IMR-90 (cell line): ENCODE measurements at regions not wholly inside any gene's neighbourhood (a gene's known extent, or its start where the extent isn't known, plus 50 kb on each side); places are given as distances from the start of the nearest gene placed in this dataset.

Source experiments
- ATAC-seq: fragments of 200-7000 bp; cut with Tn5 transposase; 2 replicates; pipeline ENCODE4 v1.9.1; 2020; ENCODE audit warnings: low read depth, mild to moderate bottlenecking, moderate library complexity
- BruUV-seq: library from RNA; stranded (reverse); fragments of 400-500 nt; replicated peaks from 2 replicates; lab custom pipeline; 2021; lab: Mats Ljungman, UMichigan
- CTCF ChIA-PET: fragments of 300-600 bp; formaldehyde crosslinking; extraction: SDS; loops from one replicate; lab custom pipeline; 2021; ENCODE audit warnings: antibody characterized with exemption; lab: Yijun Ruan, JAX
- POLR2A ChIA-PET: fragments of 300-600 bp; sonication (Branson Sonifier 250); formaldehyde crosslinking; loops from one replicate; lab custom pipeline; 2022; ENCODE audit warnings: antibody characterized with exemption; ENCODE audit not compliant: unreplicated experiment; lab: Charles Lee
- DNase-seq: peaks from one replicate; pipeline ENCODE4 v3.0.0; 2013
- H2AFZ ChIP-seq: replicated peaks from 2 replicates; pipeline ENCODE3; 2013; ENCODE audit warnings: low read length, mild to moderate bottlenecking; ENCODE audit not compliant: poor library complexity
- H2AK5ac ChIP-seq: 2 replicates; pipeline ENCODE4 v1.6.1; 2013; ENCODE audit warnings: low read depth, low read length, inconsistent platforms
- H2AK9ac ChIP-seq: replicated peaks from 2 replicates; pipeline ENCODE3; 2013; ENCODE audit warnings: mild to moderate bottlenecking, low read depth, low read length, moderate library complexity; ENCODE audit not compliant: poor library complexity
- H2BK120ac ChIP-seq: 2 replicates; pipeline ENCODE4 v1.6.1; 2013; ENCODE audit warnings: low read depth, low read length, inconsistent platforms
- H2BK15ac ChIP-seq: 3 replicates; pipeline ENCODE4 v1.6.1; 2013; ENCODE audit warnings: low read depth, low read length, inconsistent platforms
- H2BK20ac ChIP-seq: 2 replicates; pipeline ENCODE4 v1.6.1; 2013; ENCODE audit warnings: low read depth, mild to moderate bottlenecking, inconsistent platforms, low read length, moderate library complexity
- H2BK5ac ChIP-seq: 2 replicates; pipeline ENCODE4 v1.6.1; 2013; ENCODE audit warnings: mild to moderate bottlenecking, low read depth, low read length, inconsistent platforms; ENCODE audit not compliant: poor library complexity, severe bottlenecking
- H3K14ac ChIP-seq: replicated peaks from 2 replicates; pipeline ENCODE4 v1.6.1; 2013; ENCODE audit warnings: low read depth, low read length, inconsistent platforms
- H3K18ac ChIP-seq: 2 replicates; pipeline ENCODE4 v1.6.1; 2013; ENCODE audit warnings: low read depth, low read length, control low read depth
- H3K23ac ChIP-seq: 2 replicates; pipeline ENCODE4 v1.6.1; 2013; ENCODE audit warnings: low read depth, low read length, inconsistent platforms
- H3K27ac ChIP-seq: 2 replicates; pipeline ENCODE4 v1.5.1; 2013; ENCODE audit warnings: mild to moderate bottlenecking, control low read depth, low read length; ENCODE audit not compliant: insufficient read depth
- H3K27me3 ChIP-seq: 2 replicates; pipeline ENCODE4 v1.6.1; 2013; ENCODE audit warnings: low read length; ENCODE audit not compliant: control insufficient read depth, insufficient read depth
- H3K36me3 ChIP-seq: 2 replicates; pipeline ENCODE4 v1.6.1; 2013; ENCODE audit warnings: low read length, mixed read lengths; ENCODE audit not compliant: control insufficient read depth, insufficient read depth
- H3K4ac ChIP-seq: 2 replicates; pipeline ENCODE4 v1.6.1; 2013; ENCODE audit warnings: low read depth, low read length, inconsistent platforms
- H3K4me1 ChIP-seq: 2 replicates; pipeline ENCODE4 v1.6.1; 2013; ENCODE audit warnings: low read length, mixed read lengths; ENCODE audit not compliant: control insufficient read depth, insufficient read depth
- H3K4me2 ChIP-seq: 2 replicates; pipeline ENCODE4 v1.6.1; 2013; ENCODE audit warnings: low read depth, mild to moderate bottlenecking, control low read depth, low read length, moderate library complexity
- H3K4me3 ChIP-seq: 2 replicates; pipeline ENCODE4 v1.5.1; 2013; ENCODE audit warnings: low read depth, mild to moderate bottlenecking, control low read depth, low read length, moderate library complexity; ENCODE audit not compliant: insufficient read depth
- H3K56ac ChIP-seq: 2 replicates; pipeline ENCODE4 v1.6.1; 2013; ENCODE audit warnings: low read length, inconsistent platforms; ENCODE audit not compliant: insufficient read depth; ENCODE audit errors: extremely low read depth
- H3K79me1 ChIP-seq, 2 experiments: 2 replicates each; pipeline ENCODE4 v1.6.1; 2013; ENCODE audit warnings: low read length in 2 of 2, inconsistent platforms in 1 of 2, low read depth in 1 of 2
- H3K9ac ChIP-seq: 2 replicates; pipeline ENCODE4 v1.6.1; 2013; ENCODE audit warnings: low read depth, low read length, control low read depth
- H3K9me1 ChIP-seq: 2 replicates; pipeline ENCODE4 v1.6.1; 2013; ENCODE audit warnings: low read length, inconsistent platforms; ENCODE audit not compliant: insufficient read depth
- H3K9me3 ChIP-seq: 2 replicates; pipeline ENCODE4 v1.6.1; 2013; ENCODE audit warnings: low read length; ENCODE audit not compliant: control insufficient read depth, insufficient read depth
- H4K20me1 ChIP-seq: 2 replicates; pipeline ENCODE4 v1.6.1; 2013; ENCODE audit warnings: low read length, inconsistent platforms; ENCODE audit not compliant: insufficient read depth
- H4K5ac ChIP-seq: 2 replicates; pipeline ENCODE4 v1.6.1; 2013; ENCODE audit warnings: mild to moderate bottlenecking, low read depth, low read length, control low read depth
- H4K8ac ChIP-seq, 2 experiments: 2 replicates each; pipeline ENCODE4 v1.6.1; 2013; ENCODE audit warnings: low read depth in 2 of 2, low read length in 2 of 2, control low read depth in 1 of 2, inconsistent platforms in 1 of 2
- H4K91ac ChIP-seq: 2 replicates; pipeline ENCODE4 v1.6.1; 2013; ENCODE audit warnings: low read depth, low read length, inconsistent platforms; ENCODE audit not compliant: insufficient read depth
- CTCF ChIP-seq: conservative IDR thresholded peaks from 2 replicates; pipeline ENCODE4 v1.5.1; 2012; ENCODE audit warnings: mild to moderate bottlenecking, low read depth, low read length, improper control_type of control experiment
- RCOR1 ChIP-seq: IDR thresholded peaks from 2 replicates; pipeline ENCODE4 v1.6.1; 2012; ENCODE audit warnings: mild to moderate bottlenecking, low read length, improper control_type of control experiment; ENCODE audit not compliant: insufficient replicate concordance
- RFX5 ChIP-seq: IDR thresholded peaks from 2 replicates; pipeline ENCODE4 v1.8.0; 2012; ENCODE audit warnings: low read depth, mild to moderate bottlenecking, low read length, moderate library complexity
- WGBS, 2 experiments: methylation state at CpG; one replicate each; pipeline versions ENCODE4 v1.1.5 to v1.1.7; 2013; ENCODE audit warnings: missing lambda C conversion rate in 2 of 2; ENCODE audit not compliant: insufficient read length in 1 of 2; ENCODE audit errors: extremely low coverage in 2 of 2; 5-methylcytosine and 5-hydroxymethylcytosine counted together
- dilution Hi-C: fragments of 300-500 bp; cut with HindIII; formaldehyde crosslinking; loops from one replicate; pipeline ENCODE4 v1.14.3; 2018; ENCODE audit warnings: low sequenced_read_pairs; ENCODE audit not compliant: unreplicated experiment
- in situ Hi-C: fragments of 300-500 bp; cut with MboI; formaldehyde crosslinking; loops from 3 replicates; pipeline ENCODE4 v1.14.3; 2019; ENCODE audit warnings: low sequenced_read_pairs, inconsistent platforms, mixed read lengths
- intact Hi-C: fragments of 100-400 bp; cut with micrococcal nuclease; formaldehyde crosslinking; loops from 2 replicates; pipeline ENCODE4 v1.10.0; 2022

GRCh38 chr10:113450046-113450804 is 102.6 kb upstream of the HABP2 start:
- dilution Hi-C loops (no loop called here), intact Hi-C loops (loop anchor here (10.0 kb wide), 1 partner anchor 975 kb away; no protein-coding TSS in a partner anchor), in situ Hi-C loops (no loop called here)
- ChIA-PET POLR2A (no interaction called here), CTCF (no interaction called here)
- Histone ChIP-seq H2AK9ac (no peak overlapping the region), H3K9ac (no peak overlapping the region), H3K4me2 (no peak overlapping the region), H3K27me3 (no peaks in the 10 kb centered on the region; the same call in 1 of the 2 replicates), H2BK20ac (no peak overlapping the region), H3K4ac (no peak overlapping the region), H2BK120ac (no peak overlapping the region), H3K9me3 (no peaks in the 10 kb centered on the region), H3K18ac (no peak overlapping the region), H3K4me3 (no peak overlapping the region), H4K91ac (no peak overlapping the region), H3K56ac (no peak overlapping the region), H4K20me1 (no peaks in the 10 kb centered on the region), H3K14ac (no peak overlapping the region), H3K9me1 (no peaks in the 10 kb centered on the region), H3K4me1 (no peaks in the 10 kb centered on the region), H4K8ac (no peak overlapping the region), H2AK5ac (no peak overlapping the region), H3K36me3 (no peaks in the 10 kb centered on the region), H4K5ac (no peak overlapping the region), H2BK5ac (no peak overlapping the region), H3K23ac (no peak overlapping the region), H3K27ac (no peak overlapping the region), H2BK15ac (no peak overlapping the region), H3K79me1 (no peaks in the 10 kb centered on the region), H2AFZ (no peak overlapping the region)
- no peak for TF ChIP-seq CTCF
- TF ChIP-seq RCOR1, result no peak
- no peak for TF ChIP-seq RFX5
- WGBS, 2 experiments, result no CpG with 5 or more reads among the region's 9 CpGs
- ATAC-seq, result no peak
- DNase-seq, result no peak
- BruUV-seq, result no TSS peak
